ENCODE measurements at regions not wholly inside any gene's neighbourhood (a gene's known extent, or its start where the extent isn't known, plus 50 kb on each side); places are given as distances from the start of the nearest gene placed in this dataset.

DNA sequence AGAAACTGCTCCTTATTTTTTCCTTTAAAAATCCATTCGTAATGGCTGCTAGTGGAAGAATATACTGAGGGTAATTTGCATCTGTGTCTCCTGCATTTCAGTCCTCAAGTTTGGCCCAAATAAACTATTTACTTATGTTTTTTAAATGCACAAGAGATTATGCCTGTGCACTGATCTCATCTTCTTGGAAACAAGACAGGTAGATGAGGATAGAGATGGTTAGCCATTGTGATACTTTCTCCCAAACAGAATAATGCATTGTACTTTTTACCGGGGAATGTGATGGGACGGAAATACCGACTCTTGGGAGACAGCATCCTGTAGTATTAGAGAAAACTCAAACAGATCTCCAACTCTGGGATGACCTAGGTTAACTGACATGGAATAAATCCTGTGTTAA, 72.5 kb upstream of the DAB2 start:
- TF ChIP-seq, protein P1, sequence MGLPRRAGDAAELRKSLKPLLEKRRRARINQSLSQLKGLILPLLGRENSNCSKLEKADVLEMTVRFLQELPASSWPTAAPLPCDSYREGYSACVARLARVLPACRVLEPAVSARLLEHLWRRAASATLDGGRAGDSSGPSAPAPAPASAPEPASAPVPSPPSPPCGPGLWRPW (IDR thresholded peaks at IDR 0.05) = no peak
- no peak for TF ChIP-seq PHF8 (IDR thresholded peaks at IDR 0.05; ENCODE audit: borderline replicate concordance, low read depth)
- TF ChIP-seq HEYL (CRISPR knock-in tag; IDR thresholded peaks at IDR 0.05) = no peak
- no peak for TF ChIP-seq KDM1A (IDR thresholded peaks at IDR 0.05; ENCODE audit: low read depth)
- TF ChIP-seq SREBF2 (IDR thresholded peaks at IDR 0.05) = no peak
- no peak for TF ChIP-seq JUN (IDR thresholded peaks at IDR 0.05)
- TF ChIP-seq, protein P2, sequence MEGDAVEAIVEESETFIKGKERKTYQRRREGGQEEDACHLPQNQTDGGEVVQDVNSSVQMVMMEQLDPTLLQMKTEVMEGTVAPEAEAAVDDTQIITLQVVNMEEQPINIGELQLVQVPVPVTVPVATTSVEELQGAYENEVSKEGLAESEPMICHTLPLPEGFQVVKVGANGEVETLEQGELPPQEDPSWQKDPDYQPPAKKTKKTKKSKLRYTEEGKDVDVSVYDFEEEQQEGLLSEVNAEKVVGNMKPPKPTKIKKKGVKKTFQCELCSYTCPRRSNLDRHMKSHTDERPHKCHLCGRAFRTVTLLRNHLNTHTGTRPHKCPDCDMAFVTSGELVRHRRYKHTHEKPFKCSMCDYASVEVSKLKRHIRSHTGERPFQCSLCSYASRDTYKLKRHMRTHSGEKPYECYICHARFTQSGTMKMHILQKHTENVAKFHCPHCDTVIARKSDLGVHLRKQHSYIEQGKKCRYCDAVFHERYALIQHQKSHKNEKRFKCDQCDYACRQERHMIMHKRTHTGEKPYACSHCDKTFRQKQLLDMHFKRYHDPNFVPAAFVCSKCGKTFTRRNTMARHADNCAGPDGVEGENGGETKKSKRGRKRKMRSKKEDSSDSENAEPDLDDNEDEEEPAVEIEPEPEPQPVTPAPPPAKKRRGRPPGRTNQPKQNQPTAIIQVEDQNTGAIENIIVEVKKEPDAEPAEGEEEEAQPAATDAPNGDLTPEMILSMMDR (IDR thresholded peaks at IDR 0.05) = no peak
- no peak for TF ChIP-seq GATA3 (IDR thresholded peaks at IDR 0.05; ENCODE audit: borderline replicate concordance)
- TF ChIP-seq RFX5 (IDR thresholded peaks at IDR 0.05) = no peak
- TF ChIP-seq TP53 (CRISPR knock-in tag; IDR thresholded peaks at IDR 0.05) = no peak
- no peak for TF ChIP-seq USF2 (IDR thresholded peaks at IDR 0.05)
- TF ChIP-seq MAFK (IDR thresholded peaks at IDR 0.05; ENCODE audit: partially characterized antibody) = no peak
- TF ChIP-seq ESRRA (IDR thresholded peaks at IDR 0.05; ENCODE audit: borderline replicate concordance, low read length) = no peak
- no peak overlapping the region for H3K27ac ChIP-seq
- CTCF ChIA-PET = interaction anchor here (0.8 to 1.6 kb wide), 3 partner anchors 9 to 72 kb away, joined by 3 to 4 read pairs (median 3); no protein-coding TSS in a partner anchor
- FAIRE-seq (no peak), ATAC-seq (no peak), DNase-seq (ENCODE audit: low read depth in 1 of 2, low spot score in 1 of 2) (no peak)
- 87% methylated on average over 4 of the region's 4 CpGs for WGBS (ENCODE audit: missing lambda C conversion rate)
- peaks cover 23% of the 10 kb centered on the region for H3K4me1 ChIP-seq
- no peak overlapping the region for H3K4me3 ChIP-seq
- H3K9me3 ChIP-seq = no peaks in the 10 kb centered on the region; the same call in 2 of the 3 replicates
- POLR2A ChIA-PET = no interaction called here
- H3K4me2 ChIP-seq = no peak overlapping the region

GRCh38 chr5:39495227-39495626, 70.4 kb upstream of the DAB2 start:
- CTCF ChIA-PET = interaction anchor here (0.6 kb wide), 1 partner anchor 177 kb away, joined by 3 read pairs; no protein-coding TSS in a partner anchor
- Histone ChIP-seq H3K4me1 (peaks cover 8% of the 10 kb centered on the region; the same call in 1 of the 3 replicates), H3K4me2 (no peak overlapping the region), H3K9me3 (peaks cover 11% of the 10 kb centered on the region; the same call in 2 of the 3 replicates), H3K4me3 (no peak overlapping the region), H3K27ac (no peak overlapping the region)
- FAIRE-seq (no peak), ATAC-seq (no peak), DNase-seq (ENCODE audit: low read depth in 1 of 2, low spot score in 1 of 2) (no peak)
- POLR2A ChIA-PET = no interaction called here
- TF ChIP-seq ZSCAN20 (CRISPR knock-in tag; IDR thresholded peaks at IDR 0.05) (no peak), SREBF2 (IDR thresholded peaks at IDR 0.05) (no peak), USF2 (IDR thresholded peaks at IDR 0.05) (no peak), ZC3H11A (IDR thresholded peaks at IDR 0.05) (no peak), EHMT2 (IDR thresholded peaks at IDR 0.05; ENCODE audit: low read depth) (no peak), HOXB13 (CRISPR knock-in tag; IDR thresholded peaks at IDR 0.05; ENCODE audit: low read depth) (no peak), CHD2 (IDR thresholded peaks at IDR 0.05; ENCODE audit: low read length, partially characterized antibody) (no peak), POLR2AphosphoS2 (conservative IDR thresholded peaks at IDR 0.05; ENCODE audit: low read length) (no peak), TFCP2L1 (CRISPR knock-in tag; IDR thresholded peaks at IDR 0.05) (no peak), RFX5 (IDR thresholded peaks at IDR 0.05) (no peak), CBX2 (IDR thresholded peaks at IDR 0.05; ENCODE audit: borderline replicate concordance, low read depth) (no peak), ZFP36 (IDR thresholded peaks at IDR 0.05; ENCODE audit: borderline replicate concordance, partially characterized antibody) (no peak), PHF8 (IDR thresholded peaks at IDR 0.05; ENCODE audit: borderline replicate concordance, low read depth) (no peak)
- TF ChIP-seq, protein P2 (IDR thresholded peaks at IDR 0.05) = no peak
- WGBS (ENCODE audit: missing lambda C conversion rate) = 92% methylated on average over 1 of the region's 1 CpG
